ENCODE measurements at regions not wholly inside any gene's neighbourhood (a gene's known extent, or its start where the extent isn't known, plus 50 kb on each side); places are given as distances from the start of the nearest gene placed in this dataset.
A peak's percentile ranks its signal among the peaks of the same experiment; 100 is the strongest.
"Not testable (repeated sequence)": the region's sequence is repeated elsewhere in the genome, so short reads cannot be mapped to it uniquely, and the experiment has no call there.

DNA sequence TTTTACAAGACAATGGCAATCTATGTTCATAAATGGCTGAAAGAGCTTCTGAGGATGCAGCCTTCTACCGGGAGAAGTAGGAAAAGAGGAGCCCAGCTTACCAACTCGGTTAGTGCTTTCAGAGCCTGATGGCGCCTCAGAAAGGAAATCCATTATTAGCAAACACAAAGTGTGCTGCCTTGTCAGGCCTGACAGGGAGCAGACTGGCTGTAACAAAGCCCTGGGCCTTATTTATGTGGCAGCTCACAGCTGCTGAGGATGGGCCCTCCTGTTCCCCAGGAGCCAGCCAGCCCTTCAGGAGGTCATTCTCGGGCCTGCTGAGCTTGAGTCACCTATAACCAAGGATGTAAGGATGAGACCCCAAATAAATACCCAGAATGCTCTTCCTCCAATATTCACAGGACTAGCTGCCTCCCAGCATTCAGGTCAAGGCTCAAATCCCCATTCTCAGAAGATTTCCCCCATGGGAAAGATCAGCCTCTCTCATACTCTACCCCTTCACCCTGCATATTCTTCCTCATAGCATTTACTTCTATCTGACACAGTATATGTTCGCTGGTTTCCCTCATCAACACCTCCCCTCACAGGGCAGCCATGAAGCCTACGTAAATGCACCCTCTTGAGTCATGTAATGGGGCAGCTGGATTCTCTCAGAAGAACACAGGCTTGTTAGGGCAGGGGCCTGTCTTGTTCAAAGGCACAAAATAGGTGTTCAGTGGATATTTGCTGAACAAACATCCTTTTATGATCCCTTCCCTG is 227.0 kb upstream of the RASGEF1B start:
- no peak for DNase-seq

DNA sequence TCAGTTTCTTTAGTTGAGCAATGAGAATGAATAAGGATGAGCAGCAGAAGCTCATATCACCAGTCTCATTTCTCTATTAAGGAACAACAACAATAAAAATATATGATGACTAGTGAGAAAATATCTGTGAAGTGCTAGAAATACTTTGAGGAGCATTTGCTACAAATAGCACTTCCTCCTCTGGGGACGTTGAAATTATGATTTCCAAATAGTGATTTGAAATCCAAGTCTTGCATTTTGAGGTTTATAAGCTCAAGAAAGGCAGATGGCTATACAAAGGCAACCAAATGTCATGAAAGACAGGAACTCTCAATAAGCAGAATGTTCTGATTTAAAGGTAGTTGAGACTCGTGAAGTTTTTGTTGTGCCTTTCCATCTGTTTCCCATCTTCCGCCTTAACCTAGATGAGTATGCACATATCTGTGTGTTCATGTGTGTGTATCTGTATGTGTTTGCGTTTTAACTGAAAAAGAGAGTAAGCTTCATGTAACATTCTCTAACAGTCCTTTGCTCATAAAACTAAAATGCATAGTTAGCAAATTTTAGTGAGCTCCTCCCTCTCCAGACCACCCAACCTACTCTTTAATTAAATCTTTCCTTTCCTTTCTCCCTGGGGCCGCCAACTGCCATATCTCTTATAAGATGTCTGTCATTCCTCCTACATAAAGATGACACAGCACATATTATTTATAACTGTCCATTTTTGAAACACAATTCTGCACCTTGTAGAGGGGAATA is 222.6 kb upstream of the RASGEF1B start:
- no peak for DNase-seq

DNA sequence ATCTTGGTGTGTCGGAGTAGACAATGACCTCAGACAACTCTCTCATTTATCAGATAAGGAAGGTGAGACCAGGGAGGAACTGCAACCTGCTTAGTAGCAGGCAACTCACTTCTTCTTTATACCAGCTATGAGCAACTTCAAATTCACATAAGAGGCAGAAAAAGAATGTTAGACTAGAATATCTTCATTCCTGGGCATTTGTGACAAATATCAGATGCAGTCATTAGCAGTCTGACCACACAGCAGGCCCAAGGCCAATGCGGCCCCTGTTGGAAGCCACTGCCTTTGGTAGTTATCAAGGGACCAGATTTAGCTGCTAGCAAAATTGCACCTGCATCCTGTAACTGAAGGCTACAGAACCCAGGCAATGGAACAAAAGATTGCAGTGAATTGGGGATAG is 219.2 kb upstream of the RASGEF1B start:
- DNase-seq: no peak

DNA sequence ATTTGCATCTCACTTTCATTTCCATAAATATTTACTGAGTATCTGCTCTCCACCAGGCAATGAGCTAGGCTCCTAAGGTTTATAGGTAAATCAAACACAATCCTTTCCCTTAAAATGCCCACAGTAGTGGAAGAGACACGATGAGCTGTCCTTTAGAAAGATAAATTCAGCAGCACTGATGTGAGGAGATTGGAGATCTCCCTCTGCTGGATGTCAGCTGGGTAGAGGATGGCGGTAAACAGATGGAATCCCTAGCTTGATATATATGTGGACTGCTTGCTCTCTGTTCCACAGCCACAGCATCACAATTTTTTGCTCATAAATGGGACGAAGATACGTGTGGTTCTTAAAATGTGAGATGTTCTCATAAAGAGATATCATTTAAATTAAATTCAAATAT is 216.4 kb upstream of the RASGEF1B start:
- DNase-seq: no peak

DNA sequence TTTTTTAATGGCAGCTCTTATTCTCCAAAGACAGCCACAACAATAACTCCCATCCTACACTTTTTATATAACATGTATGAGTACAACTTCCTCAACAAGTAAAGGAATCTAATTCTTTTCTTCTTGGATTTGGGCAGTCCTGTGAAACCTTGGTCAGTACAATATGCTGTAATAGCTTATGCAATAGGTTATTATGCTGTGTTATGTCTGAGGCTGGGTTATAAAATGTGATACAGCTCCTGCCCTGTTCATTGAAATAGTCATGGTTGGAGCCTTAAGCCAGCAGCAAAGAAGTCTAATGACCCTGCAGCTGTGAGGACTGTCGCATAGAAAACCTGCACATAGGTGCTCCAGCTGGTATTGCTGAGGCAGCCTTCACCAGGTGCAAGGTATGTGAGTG is 215.8 kb upstream of the RASGEF1B start:
- DNase-seq: no peak

DNA sequence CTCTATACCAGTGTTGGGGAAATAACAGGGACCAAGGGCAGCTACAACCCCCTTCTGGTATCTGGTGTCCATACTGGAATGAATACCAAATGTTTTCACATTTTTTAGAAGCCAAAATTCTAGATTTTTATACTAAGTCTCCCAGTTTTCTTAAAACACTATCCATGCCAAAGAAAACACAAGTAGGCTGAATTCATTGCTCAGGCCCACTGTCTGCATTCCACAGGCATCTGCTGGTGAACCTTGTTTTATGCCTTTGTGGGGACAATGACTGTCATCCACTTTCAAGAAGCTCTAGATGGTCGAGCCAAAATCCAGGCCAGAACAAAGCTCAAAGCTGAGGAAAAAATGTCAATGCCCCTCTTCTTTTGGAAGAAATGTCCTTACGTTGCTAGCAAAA is 213.4 kb upstream of the RASGEF1B start:
- DNase-seq: no peak

DNA sequence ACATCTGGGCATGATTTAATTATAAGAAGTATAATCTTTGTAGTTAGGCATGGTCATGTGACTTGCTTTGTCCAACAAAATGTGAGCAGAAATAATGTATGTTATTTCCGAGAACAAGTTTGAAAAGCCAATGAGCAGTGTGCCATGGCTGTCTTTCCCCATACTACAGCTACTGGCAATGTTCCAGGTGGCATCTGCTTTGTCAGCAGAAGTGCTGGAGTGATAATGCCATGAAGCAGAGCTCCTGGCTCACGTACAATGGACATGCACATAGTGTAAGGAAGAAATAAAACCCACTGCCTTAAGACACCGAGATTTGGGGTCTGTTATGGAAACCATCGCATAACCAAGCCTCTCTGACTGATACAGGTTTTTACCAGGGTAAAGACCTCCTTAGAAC is 212.6 kb upstream of the RASGEF1B start:
- DNase-seq: no peak

DNA sequence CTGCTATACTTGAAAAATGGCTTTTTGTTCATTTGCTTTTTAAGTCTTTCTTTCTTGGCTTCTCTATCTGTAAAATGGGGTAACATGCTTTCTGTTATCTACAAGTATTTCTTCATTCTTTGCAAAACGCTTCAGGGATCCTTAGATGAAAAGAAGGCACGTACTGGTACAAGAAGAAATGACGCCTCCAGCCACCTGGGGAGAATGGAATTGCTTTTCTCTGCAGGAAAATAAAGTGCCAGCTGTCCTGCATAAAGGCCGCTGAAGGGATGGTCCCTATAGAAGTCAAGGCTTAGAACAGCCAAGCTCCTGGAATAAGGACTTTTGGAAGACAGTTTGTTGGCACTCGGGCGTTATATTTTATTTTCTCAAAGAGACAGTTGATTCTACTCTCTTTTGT is 210.8 kb upstream of the RASGEF1B start:
- no peak for DNase-seq

DNA sequence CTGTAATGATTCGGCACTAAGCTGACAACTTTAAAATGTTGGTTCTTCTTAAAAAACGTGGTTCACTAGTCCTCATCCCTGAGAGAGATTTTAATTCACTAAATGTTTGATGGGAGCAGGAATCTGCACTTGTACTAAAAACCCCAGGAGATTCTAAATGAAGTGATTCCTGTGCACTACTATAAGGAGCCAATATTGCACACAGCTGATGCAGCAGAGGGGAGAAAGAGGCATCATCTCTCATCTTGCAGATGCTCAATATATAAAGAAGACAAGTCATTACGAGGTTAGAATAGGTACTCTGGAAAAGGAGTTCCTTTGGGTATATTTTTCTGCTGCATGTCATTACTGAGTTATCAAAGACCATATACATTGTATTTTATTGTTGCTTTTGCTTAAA is 207.6 kb upstream of the RASGEF1B start:
- DNase-seq: no peak

DNA sequence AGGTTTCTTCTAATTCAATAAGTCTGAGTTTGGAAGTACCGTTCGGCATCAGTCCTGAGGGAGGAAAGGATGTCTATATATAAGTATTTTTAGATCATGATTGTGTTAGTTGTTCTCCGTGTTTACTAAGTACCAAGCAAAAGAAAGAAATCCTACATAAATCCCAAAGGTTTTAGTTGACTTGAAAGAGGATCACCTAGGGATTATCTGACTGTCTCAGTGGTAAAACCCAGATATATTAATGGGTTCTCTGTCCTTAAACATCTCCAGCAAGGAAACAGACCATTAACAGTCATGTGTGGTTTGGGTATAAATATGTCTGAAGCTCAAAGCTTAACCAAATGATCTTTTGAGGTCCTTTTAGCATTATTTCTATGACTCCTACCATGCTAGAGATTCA is 207.1 kb upstream of the RASGEF1B start:
- DNase-seq: no peak

DNA sequence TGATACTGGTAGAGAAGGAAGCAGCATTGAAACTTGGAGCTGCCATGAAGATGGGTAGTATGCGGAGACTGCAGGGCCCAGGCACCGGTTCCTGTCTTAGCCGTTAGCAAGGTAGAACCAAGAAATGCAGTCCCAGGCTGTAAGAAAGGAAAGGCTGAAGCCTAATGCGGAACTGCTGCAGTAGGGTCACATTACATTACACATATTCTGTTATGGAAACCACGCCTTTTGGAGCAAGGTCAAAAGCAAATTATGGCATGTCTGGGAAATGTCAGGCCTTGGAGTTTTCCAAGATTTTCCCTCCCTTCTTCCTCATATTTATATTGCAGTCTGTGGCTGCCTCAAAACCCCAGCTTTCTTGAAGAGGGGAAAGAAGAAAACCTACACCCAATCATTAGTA is 204.8 kb upstream of the RASGEF1B start:
- no peak for DNase-seq

DNA sequence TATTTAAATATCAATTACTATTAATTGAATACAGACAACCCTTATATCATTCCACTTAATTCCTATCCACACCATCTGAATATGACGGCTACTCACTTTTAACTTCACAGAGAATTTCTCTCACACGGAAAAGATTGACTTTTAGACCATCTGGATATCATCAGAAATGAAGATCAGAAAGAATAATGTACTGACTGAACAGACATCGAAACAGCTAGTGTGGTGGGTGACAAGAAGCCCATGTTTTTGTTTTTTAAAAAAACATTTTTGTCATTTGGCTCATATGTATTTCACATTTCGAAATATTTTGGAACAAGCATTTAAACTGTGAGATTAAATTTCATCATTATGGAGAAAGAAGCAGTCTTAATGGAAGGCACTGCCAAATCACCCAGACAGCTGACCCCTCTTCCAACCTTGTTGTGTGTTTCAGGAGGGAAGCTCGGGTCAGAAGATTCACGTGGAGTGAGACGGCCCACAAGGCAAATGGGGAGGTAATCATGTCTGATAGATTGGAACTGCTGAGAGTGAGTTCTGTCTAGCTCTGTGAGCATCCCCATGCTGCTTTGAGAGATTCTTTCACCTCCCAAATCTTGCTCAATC is 204.2 kb upstream of the RASGEF1B start:
- DNase-seq: no peak

DNA sequence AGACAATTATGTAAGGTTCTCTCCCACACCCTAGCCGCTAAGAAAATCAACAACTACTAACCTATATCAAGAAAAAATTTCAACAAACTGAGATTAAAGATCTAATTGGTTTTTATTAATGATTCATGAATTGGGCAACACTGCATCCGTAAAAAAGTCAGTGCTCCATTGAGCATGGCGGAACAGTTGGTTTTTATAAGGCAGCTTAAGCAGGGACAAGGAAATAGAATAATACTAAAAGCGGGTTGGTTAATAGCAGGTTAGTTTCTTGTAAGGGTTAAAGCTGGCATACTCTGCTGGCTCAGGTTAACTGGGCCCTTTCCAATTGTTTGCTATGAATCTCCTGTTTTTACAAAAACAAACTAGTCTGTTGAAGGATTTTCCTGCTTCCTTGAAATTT is 202.3 kb upstream of the RASGEF1B start:
- DNase-seq: no peak

DNA sequence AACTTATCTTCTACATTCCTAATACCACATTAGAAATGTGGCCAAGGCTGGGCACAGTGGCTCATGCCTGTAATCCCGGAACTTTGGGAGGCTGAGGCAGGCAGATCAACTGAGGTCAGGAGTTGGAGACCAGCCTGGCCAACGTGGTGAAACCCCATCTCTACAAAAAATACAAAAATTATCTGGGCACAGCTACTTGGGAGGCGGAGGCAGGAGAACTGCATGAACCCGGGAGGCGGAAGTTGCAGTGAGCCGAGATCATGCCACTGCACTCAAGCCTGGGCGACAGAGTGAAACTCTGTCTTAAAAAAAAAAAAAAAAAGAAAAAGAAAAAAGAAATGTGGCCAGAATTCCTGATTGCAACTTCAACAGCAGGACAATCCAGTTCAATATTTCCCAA is 196.6 kb upstream of the RASGEF1B start:
- not testable (repeated sequence) for DNase-seq

DNA sequence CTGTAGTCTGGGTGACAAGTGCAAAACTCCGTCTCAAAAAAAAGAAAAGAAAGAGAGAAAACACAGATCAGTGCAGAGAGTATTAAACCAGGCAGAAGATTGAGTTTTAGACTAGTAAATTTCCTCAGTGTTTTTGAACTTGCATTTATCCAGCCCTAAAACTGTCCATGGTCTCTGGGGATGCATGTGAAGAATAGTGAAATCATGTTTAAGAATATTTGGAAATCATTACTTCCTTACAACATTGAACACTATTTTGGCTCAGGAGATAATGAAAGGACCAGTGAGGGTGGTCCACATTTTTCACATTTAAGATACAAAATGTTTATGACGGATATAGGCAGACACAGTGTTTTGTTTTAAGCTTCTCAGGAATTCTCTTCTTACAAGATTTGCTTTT is 195.8 kb upstream of the RASGEF1B start:
- no peak for DNase-seq

DNA sequence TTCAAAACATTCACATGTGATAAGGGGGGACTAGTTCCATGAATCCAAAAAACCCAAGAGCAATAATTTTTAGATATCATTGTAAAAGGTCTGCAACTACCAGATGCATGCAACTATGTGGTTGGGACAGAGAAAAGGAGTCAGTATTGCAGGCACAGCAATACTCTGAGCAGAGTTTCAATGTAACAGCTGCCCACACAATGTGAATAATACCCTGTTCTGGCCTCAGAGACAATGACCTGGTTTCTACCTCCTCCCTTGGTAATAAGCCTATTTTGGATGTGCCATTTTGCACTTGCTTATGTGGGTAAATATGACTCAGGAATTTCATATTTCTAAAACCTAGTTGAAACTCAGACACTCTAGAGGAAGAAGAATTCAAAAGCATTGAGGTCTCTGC is 194.8 kb upstream of the RASGEF1B start:
- no peak for DNase-seq

DNA sequence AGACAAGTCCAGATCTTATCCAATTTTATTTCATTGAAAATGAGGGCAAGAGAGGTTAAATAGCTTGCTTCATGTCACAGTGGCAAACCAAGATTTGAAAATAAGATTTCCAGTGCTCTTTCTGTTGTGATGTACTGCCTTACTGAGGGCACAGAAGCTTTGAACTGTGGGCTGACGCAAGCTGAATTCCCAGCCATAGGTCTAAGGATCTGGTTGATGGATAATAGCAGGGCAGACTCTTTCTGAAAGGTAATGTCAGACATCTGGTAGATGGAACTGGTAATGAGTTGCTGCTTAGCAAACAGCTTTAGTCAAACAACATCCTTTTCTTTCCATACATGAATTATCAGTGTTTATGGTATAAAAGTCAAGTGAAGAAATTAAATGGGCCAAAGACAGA is 193.9 kb upstream of the RASGEF1B start:
- no peak for DNase-seq

DNA sequence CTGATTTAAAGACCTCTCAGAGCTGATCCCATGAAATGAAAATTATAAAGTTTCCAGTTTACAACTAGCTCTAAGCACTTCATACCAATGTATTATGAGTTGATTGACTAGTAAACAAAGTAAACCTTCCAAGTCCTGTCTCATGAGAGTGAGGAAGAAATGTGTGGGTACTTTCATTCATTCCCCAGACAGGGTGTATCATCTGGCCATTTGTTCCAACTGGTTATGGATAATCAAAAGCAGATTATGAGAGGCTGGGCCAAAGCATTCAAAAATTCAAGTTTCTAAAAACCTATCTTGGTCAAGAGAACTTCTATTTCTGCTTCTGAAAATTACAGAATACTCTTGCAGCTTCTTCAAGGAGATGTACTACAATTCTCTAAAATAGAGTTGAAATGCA is 193.3 kb upstream of the RASGEF1B start:
- DNase-seq: no peak

DNA sequence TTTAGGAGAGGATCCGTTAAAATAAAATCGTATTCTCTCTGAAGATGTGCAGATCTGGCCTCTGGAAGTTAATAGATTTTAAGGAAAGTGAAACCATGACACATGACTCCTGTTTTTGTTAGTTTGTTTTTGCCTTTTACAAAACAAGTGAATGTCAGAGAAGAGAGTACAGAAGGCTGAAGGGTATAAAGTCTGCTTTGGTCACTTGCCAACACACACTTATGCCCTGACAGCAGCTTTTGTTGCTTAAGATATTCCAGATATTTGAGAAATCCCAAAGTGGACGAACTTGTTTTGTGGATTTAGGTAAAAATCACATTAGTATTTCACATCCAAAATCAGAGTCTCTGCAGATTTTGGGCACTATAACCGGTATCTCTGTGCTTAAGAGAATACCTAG is 192.4 kb upstream of the RASGEF1B start:
- no peak for DNase-seq

DNA sequence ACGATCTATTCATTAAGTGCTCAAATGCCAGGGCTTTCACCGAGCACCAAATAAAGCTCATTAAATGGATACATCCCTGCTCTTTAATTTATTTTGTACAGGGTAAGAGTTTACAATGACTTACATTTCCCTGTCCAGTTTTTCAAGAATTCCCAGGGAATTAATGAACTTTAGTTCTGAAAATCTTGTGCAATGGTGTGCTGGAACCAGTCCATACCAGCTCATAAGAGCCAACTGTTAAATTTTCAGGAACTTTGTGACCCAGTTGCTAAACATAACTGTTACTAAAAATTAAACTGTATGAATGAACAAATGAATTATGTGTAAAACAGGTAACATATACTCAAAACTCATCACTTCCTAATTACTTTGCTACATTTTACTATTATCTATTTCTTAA is 191.7 kb upstream of the RASGEF1B start:
- no peak for DNase-seq

DNA sequence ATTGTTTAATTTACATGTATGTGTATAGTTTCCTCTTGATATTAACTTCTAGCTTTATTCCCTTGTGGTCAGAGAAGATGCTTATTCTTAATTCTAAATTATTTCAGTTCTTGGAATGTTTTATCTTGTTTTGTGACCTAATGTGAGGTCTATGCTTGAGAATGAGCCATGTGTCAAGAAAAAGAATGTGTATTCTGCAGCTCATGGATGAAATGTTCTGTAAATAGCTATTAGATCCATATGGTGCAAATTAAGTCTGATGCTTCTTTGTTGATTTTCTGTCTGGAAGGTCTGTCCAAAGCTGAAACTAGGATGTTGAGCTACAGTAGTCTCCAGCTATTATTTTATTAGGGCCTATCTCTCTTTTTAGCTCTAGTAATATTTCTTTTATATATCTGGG is 187.3 kb upstream of the RASGEF1B start:
- no peak for DNase-seq

DNA sequence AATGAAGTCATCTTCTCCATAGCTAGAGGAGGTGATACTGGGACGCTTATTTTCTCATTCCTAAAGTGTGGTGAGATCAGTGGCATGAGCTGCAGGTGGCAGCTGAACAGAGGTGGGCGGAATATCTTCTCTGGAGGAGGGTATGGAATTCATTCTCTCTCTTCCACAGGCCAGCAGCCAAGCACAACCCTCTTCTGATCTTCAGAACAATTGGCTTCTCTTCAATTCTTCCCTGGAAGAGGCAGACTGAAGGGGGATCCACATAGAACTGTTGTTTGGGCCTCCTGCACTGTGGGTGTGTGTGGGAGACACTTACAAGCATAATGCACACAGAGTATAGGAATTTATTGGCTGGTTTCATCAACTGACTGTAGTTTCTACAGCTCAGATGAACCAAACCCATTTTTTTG is 180.4 kb upstream of the RASGEF1B start:
- DNase-seq: peak; percentile 39

DNA sequence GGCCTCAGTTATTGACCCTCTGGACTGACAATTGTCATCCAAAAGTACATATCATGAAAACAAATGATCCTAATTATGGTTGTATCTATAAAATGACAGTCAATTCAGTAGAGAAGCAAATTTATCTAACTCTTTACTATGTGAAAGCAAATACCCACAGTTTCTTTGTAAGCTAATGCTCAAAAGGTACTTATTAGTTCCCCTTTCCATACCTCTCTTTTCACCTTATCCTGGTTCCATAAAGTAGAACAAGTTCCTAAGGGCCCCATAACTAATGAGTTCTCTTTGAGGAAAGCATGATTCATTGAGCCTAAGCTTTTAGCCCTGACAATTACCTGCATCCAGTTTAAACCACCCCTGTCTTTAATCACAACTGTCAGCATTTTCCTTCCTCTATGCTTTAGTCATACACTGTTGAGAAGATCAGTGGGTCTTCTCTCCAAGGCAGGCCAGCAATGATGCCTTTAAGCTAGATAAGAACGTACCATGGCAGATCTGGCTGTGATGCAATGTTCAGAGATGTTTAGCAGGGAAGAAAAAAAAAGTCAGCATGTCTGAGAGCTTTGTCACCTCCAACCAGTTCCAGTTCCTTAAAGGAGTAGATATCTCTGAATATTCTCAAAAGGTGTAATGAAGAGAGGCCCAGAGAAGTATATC is 179.7 kb upstream of the RASGEF1B start:
- DNase-seq: no peak
